ENCODE measurements at regions not wholly inside any gene's neighbourhood (a gene's known extent, or its start where the extent isn't known, plus 50 kb on each side); places are given as distances from the start of the nearest gene placed in this dataset.

GRCh38 chr15:92809880-92810361 lies 90.2 kb upstream of the CHD2 start:
- no peak for TF ChIP-seq CTCF (IDR thresholded peaks at IDR 0.05)
- TF ChIP-seq POLR2A (IDR thresholded peaks at IDR 0.05) = no peak
